ENCODE measurements at regions not wholly inside any gene's neighbourhood (a gene's known extent, or its start where the extent isn't known, plus 50 kb on each side); places are given as distances from the start of the nearest gene placed in this dataset.
"Not testable (repeated sequence)": the region's sequence is repeated elsewhere in the genome, so short reads cannot be mapped to it uniquely, and the experiment has no call there.

GRCh38 chr15:19964480-19964879, 577.1 kb downstream of the GOLGA6L6 start:
- TF ChIP-seq, protein P1, sequence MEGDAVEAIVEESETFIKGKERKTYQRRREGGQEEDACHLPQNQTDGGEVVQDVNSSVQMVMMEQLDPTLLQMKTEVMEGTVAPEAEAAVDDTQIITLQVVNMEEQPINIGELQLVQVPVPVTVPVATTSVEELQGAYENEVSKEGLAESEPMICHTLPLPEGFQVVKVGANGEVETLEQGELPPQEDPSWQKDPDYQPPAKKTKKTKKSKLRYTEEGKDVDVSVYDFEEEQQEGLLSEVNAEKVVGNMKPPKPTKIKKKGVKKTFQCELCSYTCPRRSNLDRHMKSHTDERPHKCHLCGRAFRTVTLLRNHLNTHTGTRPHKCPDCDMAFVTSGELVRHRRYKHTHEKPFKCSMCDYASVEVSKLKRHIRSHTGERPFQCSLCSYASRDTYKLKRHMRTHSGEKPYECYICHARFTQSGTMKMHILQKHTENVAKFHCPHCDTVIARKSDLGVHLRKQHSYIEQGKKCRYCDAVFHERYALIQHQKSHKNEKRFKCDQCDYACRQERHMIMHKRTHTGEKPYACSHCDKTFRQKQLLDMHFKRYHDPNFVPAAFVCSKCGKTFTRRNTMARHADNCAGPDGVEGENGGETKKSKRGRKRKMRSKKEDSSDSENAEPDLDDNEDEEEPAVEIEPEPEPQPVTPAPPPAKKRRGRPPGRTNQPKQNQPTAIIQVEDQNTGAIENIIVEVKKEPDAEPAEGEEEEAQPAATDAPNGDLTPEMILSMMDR (IDR thresholded peaks at IDR 0.05): not testable (repeated sequence)
- TF ChIP-seq EZH2 (IDR thresholded peaks at IDR 0.05; ENCODE audit: borderline replicate concordance, insufficient read depth, low read depth, low read length, poor library complexity, severe bottlenecking): not testable (repeated sequence)
